ENCODE measurements at regions not wholly inside any gene's neighbourhood (a gene's known extent, or its start where the extent isn't known, plus 50 kb on each side); places are given as distances from the start of the nearest gene placed in this dataset.

DNA sequence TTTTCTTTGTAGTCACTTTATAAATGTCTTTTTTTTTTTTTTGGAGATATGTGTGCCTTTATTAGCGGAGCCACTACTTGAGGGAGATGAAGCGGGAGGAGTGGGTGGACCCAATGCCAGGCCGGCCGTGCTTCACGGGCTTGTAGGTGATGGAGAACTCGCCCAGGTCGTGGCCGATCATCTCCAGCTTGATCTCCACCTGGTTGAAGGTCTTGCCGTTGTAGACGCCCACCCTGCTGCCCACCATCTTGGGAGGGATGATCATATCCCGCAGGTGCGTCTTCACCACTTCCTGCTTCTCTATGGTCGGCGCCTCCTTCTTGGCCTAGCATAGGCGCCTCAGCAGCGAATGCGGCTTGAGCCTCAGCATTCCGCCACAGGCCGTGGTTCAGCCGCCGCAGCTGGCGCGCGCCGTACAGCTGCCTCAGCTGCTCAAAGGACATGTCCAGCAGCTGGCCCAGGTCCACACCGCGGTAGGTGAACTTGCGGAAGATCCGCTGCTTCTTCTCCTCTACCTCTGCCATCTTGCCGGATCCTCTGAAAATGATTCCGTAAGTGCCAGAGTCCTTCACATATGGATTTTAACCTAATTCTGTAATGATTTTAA, 1095.6 kb downstream of the MAT2B start:
- DNase-seq (ENCODE audit: extremely low read depth, low read depth) = no peak
- TF ChIP-seq, protein P1, sequence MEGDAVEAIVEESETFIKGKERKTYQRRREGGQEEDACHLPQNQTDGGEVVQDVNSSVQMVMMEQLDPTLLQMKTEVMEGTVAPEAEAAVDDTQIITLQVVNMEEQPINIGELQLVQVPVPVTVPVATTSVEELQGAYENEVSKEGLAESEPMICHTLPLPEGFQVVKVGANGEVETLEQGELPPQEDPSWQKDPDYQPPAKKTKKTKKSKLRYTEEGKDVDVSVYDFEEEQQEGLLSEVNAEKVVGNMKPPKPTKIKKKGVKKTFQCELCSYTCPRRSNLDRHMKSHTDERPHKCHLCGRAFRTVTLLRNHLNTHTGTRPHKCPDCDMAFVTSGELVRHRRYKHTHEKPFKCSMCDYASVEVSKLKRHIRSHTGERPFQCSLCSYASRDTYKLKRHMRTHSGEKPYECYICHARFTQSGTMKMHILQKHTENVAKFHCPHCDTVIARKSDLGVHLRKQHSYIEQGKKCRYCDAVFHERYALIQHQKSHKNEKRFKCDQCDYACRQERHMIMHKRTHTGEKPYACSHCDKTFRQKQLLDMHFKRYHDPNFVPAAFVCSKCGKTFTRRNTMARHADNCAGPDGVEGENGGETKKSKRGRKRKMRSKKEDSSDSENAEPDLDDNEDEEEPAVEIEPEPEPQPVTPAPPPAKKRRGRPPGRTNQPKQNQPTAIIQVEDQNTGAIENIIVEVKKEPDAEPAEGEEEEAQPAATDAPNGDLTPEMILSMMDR (IDR thresholded peaks at IDR 0.05; ENCODE audit: low read depth, low read length, missing control alignments) = no peak
- H3K4me3 ChIP-seq (replicated peaks; ENCODE audit: low read depth, low read length) = no peak overlapping the region

DNA sequence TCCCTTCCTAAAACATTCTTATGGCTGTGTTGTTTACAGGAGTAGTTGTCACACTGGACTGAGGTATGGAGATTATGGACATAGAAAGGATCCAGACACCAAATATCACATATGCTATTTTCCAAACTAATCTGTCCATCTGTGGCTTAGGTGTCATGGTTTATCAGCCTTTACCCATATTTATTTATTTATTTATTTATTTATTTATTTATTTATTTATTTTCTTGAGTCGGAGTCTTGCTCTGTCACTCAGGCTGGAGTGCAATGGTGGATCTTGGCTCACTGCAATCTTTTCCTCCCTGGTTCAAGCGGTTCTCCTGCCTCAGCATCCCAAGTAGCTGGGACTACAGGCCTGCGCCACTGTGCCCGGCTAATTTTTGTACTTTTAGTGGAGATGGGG, 1103.1 kb downstream of the MAT2B start:
- DNase-seq (ENCODE audit: extremely low read depth, low read depth) = no peak
- H3K4me3 ChIP-seq (replicated peaks; ENCODE audit: low read depth, low read length) = no peak overlapping the region
- TF ChIP-seq, protein P1 (IDR thresholded peaks at IDR 0.05; ENCODE audit: low read depth, low read length, missing control alignments) = no peak

DNA sequence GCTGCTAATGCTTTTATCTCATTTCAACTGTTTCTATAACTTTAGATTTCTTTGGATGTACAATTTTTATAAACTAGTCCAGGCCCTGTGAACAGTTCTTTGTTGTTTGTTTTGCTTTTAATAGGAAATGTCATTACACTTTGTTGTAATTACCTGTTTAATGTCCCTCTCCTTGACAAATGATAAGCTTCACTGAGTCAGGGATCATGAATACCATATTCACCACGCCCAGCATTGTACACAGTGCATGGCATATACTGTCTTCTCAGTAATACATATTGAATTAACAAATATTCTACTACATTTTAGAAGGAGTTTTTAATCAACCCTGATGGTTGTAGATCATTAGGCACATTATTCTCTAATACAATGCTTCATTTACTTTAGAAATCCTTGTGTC, 1105.0 kb downstream of the MAT2B start:
- H3K4me3 ChIP-seq (replicated peaks; ENCODE audit: low read depth, low read length) = no peak overlapping the region
- TF ChIP-seq, protein P1 (IDR thresholded peaks at IDR 0.05; ENCODE audit: low read depth, low read length, missing control alignments) = no peak
- no peak for DNase-seq (ENCODE audit: extremely low read depth, low read depth)

DNA sequence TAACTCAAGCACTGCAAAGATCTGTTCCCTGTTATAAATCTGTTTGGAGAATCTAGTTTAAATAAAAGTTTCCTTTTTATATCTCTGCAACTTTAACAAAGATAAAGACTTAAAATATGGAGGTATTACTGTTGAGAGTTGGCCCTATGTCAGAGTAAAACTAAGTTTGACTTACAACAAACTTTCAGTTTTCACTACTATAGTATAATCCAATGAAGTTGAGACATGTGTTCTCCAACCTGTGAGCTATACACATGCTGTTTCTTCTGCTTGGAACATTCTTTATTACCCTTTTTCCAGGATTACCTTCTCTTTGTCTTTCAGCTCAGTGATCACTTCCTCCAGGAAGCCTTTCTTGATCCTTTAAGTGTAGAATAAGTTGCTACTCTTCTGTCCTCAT, 1109.3 kb downstream of the MAT2B start:
- H3K4me3 ChIP-seq (replicated peaks; ENCODE audit: low read depth, low read length) = no peak overlapping the region
- TF ChIP-seq, protein P1 (IDR thresholded peaks at IDR 0.05; ENCODE audit: low read depth, low read length, missing control alignments) = no peak
- no peak for DNase-seq (ENCODE audit: extremely low read depth, low read depth)

DNA sequence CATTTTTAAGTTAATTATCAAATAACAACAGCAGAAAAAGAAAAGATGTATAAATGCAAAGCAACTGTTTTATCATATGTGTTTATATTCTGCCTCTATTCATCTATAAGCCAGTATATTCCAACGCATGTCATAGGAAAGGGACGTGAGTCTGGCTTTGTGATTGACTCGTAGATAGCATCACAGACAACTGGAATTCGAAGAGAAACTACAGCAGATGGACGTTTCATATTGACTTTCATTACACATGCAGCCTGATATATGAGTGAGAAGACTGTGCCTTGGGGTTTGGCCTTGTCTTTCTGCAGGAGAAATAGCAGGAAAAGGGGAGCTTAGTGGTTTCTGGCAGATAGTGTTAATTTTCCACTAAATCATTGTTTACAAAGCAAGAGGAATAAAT, 1111.9 kb downstream of the MAT2B start:
- TF ChIP-seq, protein P1 (IDR thresholded peaks at IDR 0.05; ENCODE audit: low read depth, low read length, missing control alignments) = no peak
- no peak overlapping the region for H3K4me3 ChIP-seq (replicated peaks; ENCODE audit: low read depth, low read length)
- DNase-seq (ENCODE audit: extremely low read depth, low read depth) = no peak

DNA sequence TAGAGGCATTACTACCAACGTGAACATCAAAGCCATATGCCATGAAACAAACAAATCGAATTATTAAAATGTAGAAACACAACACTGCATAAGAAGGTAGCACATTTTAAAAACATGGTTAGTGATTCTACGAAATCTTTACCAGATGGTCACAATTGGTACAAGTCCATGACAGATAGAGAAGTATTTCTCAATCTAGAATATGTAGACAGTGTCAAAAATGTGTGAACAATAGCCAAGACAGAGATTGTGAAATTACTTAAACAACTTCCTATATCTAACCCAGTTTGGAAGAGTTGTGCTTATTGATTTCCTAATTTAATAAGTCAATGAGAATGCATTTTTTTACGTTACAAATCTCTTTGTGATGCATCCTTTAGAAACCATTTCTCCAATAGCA, 1121.6 kb downstream of the MAT2B start:
- TF ChIP-seq, protein P1 (IDR thresholded peaks at IDR 0.05; ENCODE audit: low read depth, low read length, missing control alignments) = no peak
- DNase-seq (ENCODE audit: extremely low read depth, low read depth) = no peak

DNA sequence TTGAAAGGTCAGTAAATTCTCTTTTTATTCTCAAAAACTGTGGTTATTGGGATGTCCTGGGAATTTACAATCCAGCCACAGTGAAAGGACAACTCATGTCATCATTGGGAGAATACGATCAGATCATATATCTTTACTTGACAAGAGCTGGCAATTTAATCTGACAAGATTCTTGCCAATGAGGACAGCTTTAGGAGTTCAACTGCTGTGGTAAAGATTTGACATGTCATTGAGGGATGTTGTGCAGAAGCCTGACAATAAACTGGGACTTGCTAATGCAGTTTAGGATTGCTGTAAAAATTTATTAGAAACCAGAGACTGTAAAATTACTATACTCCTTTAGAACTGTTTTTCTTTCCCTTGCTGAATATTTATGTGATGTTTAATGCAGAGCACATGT, 1131.0 kb downstream of the MAT2B start:
- TF ChIP-seq, protein P1 (IDR thresholded peaks at IDR 0.05; ENCODE audit: low read depth, low read length, missing control alignments) = no peak
- no peak for DNase-seq (ENCODE audit: extremely low read depth, low read depth)
- H3K4me3 ChIP-seq (replicated peaks; ENCODE audit: low read depth, low read length) = no peak overlapping the region

More for the DNA sequence above, 1121.6 kb downstream of the MAT2B start:
- no peak overlapping the region for H3K4me3 ChIP-seq (replicated peaks; ENCODE audit: low read depth, low read length)
